Hematopoietic multipotent progenitor cell treated with erythropoietin and hydrocortisone succinate and interleukin-3 and kit ligand, for 8 days (in vitro differentiated cells): ENCODE measurements at regions not wholly inside any gene's neighbourhood (a gene's known extent, or its start where the extent isn't known, plus 50 kb on each side); places are given as distances from the start of the nearest gene placed in this dataset.
"Not testable (repeated sequence)": the region's sequence is repeated elsewhere in the genome, so short reads cannot be mapped to it uniquely, and the experiment has no call there.

Experiments
- DNase-seq: peaks from one replicate; pipeline ENCODE4 v3.0.0-alpha.2; 2015

DNA sequence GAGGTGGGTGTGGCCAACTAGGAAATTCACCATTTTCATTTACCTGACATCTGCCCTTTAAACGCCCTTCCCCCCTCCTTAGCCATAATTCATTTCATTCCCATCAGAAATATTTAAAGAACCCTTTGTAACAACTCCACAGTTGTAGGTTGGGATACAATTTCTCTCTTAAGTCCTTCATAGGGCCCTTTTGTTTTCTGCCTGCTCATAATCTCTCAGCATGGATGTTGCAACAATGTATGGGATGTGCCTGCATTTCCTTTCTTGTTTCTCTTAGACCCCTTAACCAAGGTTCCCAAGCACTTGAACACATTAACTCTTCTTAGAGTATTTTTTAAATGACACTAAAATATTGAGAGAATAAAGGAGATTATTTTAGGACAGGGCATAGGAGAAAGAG lies 51.7 kb upstream of the MYO10 start:
- no peak for DNase-seq

DNA sequence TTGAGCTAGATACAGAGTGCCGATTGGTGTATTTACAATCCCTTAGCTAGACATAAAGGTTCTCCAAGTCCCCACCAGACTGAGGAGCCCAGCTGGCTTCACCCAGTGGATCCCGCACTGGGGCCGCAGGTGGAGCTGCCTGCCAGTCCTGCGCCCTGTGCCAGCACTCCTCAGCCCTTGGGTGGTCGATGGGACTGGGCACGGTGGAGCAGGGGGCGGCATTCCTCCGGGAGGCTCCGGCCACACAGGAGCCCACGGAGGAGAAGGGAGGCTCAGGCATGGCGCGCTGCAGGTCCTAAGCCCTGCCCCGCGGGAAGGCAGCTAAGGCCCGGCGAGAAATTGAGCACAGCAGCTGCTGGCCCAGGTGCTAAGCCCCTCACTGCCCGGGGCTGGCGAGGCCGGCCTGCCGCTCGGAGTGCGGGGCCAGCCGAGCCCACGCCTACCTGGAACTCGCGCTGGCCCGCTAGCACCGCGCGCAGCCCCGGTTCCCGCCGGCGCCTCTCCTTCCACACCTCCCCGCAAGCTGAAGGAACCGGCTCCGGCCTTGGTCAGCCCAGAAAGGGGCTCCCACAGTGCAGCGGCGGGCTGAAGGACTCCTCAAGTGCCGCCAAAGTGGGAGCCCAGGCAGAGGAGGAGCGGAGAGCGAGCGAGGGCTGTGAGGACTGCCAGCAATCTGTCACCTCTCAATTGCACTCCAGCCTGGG lies 54.9 kb upstream of the MYO10 start:
- not testable (repeated sequence) for DNase-seq

GRCh38 chr5:16992006-16992405 lies 55.9 kb upstream of the MYO10 start:
- DNase-seq = no peak

DNA sequence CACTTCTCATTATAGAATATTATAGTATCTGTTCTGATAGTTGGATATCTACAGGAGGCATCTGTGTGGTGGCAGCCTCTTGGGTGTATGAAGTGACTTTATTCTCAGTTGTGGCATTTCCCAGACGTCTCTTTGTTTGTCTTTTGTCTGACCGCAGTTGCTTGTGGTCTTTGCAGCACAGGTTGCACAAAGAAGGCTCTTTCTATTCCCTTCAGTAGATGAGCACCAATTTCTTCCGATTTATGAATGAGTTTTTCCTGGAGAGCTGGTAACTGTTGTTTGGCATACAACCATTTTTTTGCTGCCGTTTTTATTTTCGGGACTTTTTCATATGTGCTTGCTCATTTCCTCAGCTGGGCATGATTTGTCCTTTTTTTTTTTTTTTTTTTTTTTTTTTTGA lies 56.4 kb upstream of the MYO10 start:
- DNase-seq = peak; percentile 47

- DNase-seq = no peak
These were observed 58.5 kb upstream of the MYO10 start for GRCh38 chr5:16994565-16994964.

- no peak for DNase-seq
These were observed 59.3 kb upstream of the MYO10 start for GRCh38 chr5:16995372-16995771.

- DNase-seq = no peak
These were observed 64.3 kb upstream of the MYO10 start for GRCh38 chr5:17000291-17000939.

- no peak for DNase-seq
These were observed 65.3 kb upstream of the MYO10 start for GRCh38 chr5:17001428-17001827.

DNA sequence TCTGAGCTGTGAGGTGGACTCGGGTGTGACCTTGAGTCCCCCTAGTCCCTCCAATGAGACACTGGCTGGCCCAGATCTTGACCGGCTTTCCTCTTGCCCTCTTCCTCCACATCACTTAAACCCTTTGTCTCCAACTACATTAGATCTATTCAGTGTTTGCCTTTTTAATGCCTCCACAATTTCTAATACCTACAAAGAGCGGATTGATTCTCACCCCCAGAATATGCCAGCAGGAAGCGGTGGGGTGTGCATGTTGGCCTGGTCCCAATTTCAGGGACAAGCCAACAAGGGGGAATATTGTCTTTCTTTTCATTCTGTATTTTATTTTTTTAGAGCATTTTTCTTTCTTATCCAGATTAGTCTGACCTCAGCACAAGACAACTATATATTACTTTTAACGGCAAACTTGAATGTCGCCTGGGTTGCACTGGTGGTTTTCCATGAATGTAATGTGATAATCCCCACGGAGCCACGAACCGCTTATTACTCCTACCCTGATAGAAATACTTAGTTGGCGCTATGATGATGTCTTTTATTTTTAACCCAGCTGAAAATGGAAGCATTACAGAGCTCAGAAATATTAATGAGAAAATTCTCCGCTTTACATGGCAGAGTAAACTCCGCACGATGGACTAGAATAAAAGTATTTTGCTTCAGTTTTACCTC lies 68.5 kb upstream of the MYO10 start:
- no peak for DNase-seq

GRCh38 chr5:17005107-17005828 lies 69.2 kb upstream of the MYO10 start:
- no peak for DNase-seq

GRCh38 chr5:17012289-17012688 lies 76.2 kb upstream of the MYO10 start:
- no peak for DNase-seq

- no peak for DNase-seq
These were observed 78.6 kb upstream of the MYO10 start for GRCh38 chr5:17014686-17015085.

GRCh38 chr5:17018871-17019270 lies 82.8 kb upstream of the MYO10 start:
- no peak for DNase-seq

DNA sequence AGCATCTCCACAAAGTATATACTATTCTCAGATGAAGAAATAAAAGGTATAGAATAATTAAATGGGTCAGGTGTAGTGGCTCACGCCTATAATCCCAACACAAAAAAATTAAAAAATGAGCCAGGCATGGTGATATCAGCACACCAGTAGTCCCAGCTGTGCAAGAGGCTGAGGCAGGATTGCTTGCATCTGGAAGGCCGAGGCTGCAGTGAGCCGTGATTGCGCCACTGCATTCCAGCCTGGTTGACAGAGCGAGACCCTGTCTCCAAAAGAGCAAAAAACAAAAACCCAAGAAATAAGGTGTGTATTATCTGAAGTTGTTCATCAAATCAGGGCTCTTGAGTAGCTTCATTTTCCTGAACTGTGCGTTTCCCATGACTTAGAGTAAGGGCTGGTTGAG lies 83.2 kb upstream of the MYO10 start:
- no peak for DNase-seq

GRCh38 chr5:17020678-17021601 lies 84.9 kb upstream of the MYO10 start:
- no peak for DNase-seq

GRCh38 chr5:17021602-17021932 lies 85.5 kb upstream of the MYO10 start:
- no peak for DNase-seq

DNA sequence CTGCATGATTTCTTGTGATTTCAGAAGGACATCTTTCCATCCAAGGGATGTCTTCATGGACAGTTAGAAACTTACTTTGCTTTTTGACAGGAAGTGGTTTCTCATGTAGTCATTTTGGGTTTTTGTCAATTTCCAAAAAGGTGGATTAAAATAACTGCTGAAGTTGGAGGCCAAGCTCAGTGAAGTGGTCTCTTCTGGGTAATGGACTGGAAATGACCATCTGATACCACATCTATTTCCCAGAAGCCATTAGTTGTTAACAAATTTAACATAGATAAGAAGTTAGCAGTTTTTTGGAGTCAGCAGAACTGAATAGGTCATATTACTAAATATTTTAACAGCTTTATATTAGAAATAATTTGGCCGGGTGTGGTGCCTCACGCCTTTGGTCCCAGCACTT lies 86.2 kb upstream of the MYO10 start:
- no peak for DNase-seq

- DNase-seq = no peak
These were observed 88.6 kb upstream of the MYO10 start for GRCh38 chr5:17024686-17025180.

GRCh38 chr5:17031659-17032277 lies 95.7 kb upstream of the MYO10 start:
- not testable (repeated sequence) for DNase-seq

- DNase-seq = not testable (repeated sequence)
These were observed 96.4 kb upstream of the MYO10 start for GRCh38 chr5:17032314-17032985.

GRCh38 chr5:17034992-17035391 lies 98.9 kb upstream of the MYO10 start:
- DNase-seq = not testable (repeated sequence)
